ENCODE measurements at regions not wholly inside any gene's neighbourhood (a gene's known extent, or its start where the extent isn't known, plus 50 kb on each side); places are given as distances from the start of the nearest gene placed in this dataset.
"Not testable (repeated sequence)": the region's sequence is repeated elsewhere in the genome, so short reads cannot be mapped to it uniquely, and the experiment has no call there.

GRCh38 chr10:121379013-121379412, 219.2 kb downstream of the FGFR2 start:
- no peak overlapping the region for H3K4me3 ChIP-seq (ENCODE audit: low read depth, low read length)
- TF ChIP-seq, protein P1, sequence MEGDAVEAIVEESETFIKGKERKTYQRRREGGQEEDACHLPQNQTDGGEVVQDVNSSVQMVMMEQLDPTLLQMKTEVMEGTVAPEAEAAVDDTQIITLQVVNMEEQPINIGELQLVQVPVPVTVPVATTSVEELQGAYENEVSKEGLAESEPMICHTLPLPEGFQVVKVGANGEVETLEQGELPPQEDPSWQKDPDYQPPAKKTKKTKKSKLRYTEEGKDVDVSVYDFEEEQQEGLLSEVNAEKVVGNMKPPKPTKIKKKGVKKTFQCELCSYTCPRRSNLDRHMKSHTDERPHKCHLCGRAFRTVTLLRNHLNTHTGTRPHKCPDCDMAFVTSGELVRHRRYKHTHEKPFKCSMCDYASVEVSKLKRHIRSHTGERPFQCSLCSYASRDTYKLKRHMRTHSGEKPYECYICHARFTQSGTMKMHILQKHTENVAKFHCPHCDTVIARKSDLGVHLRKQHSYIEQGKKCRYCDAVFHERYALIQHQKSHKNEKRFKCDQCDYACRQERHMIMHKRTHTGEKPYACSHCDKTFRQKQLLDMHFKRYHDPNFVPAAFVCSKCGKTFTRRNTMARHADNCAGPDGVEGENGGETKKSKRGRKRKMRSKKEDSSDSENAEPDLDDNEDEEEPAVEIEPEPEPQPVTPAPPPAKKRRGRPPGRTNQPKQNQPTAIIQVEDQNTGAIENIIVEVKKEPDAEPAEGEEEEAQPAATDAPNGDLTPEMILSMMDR (IDR thresholded peaks at IDR 0.05; ENCODE audit: borderline replicate concordance, insufficient read depth, low read depth, low read length) = no peak

DNA sequence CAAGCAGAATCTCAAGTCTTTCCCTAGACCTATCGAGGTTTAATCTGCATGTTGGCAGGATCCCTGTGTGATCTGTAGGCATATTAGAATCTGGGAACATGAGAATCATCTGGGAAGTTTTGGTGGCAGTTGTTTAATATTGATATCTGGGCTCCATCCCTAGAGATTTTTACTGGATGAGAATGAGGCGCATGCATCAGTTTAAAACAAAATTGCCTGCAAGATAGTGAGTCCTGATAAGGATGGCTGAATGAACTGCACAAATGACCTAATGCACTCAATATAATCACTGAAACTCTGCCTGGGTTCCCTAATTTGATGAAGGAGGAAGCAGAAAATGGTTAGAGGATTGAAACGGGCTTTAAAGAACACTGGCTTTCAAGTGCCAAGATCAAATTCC, 218.0 kb downstream of the FGFR2 start:
- TF ChIP-seq, protein P1 (IDR thresholded peaks at IDR 0.05; ENCODE audit: borderline replicate concordance, insufficient read depth, low read depth, low read length) = no peak
- no peak overlapping the region for H3K4me3 ChIP-seq (ENCODE audit: low read depth, low read length)

- H3K4me3 ChIP-seq (ENCODE audit: low read depth, low read length) = not testable (repeated sequence)
Observed at GRCh38 chr10:121382029-121382520, 216.2 kb downstream of the FGFR2 start.

DNA sequence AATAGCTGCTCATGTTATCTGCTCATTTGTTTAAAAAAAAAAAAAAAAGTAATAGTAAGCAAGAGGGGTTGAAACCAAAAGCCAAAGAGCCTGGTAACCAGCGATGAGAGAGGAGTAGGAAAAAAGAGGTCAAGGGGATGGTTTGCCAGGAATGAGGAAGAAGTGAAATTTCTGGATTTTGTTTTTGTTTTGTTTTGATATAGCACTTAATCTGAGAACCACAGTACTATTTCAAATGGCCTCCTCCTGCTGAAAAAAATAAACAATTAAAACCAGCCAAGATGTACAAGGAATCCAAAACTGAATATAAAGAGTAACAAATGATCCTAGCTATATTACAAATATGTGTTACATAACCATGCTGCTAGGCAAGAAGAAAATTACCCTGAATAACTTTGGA, 213.1 kb downstream of the FGFR2 start:
- H3K4me3 ChIP-seq (ENCODE audit: low read depth, low read length) = no peak overlapping the region
- TF ChIP-seq, protein P1 (IDR thresholded peaks at IDR 0.05; ENCODE audit: borderline replicate concordance, insufficient read depth, low read depth, low read length) = no peak

- TF ChIP-seq, protein P1 (IDR thresholded peaks at IDR 0.05; ENCODE audit: borderline replicate concordance, insufficient read depth, low read depth, low read length) = no peak
- no peak overlapping the region for H3K4me3 ChIP-seq (ENCODE audit: low read depth, low read length)
Observed at GRCh38 chr10:121392657-121393056, 205.6 kb downstream of the FGFR2 start.

GRCh38 chr10:121393522-121393921, 204.7 kb downstream of the FGFR2 start:
- H3K4me3 ChIP-seq (ENCODE audit: low read depth, low read length) = no peak overlapping the region
- TF ChIP-seq, protein P1 (IDR thresholded peaks at IDR 0.05; ENCODE audit: borderline replicate concordance, insufficient read depth, low read depth, low read length) = no peak

- H3K4me3 ChIP-seq (ENCODE audit: low read depth, low read length) = not testable (repeated sequence)
Observed at GRCh38 chr10:121400507-121400906, 197.7 kb downstream of the FGFR2 start.

DNA sequence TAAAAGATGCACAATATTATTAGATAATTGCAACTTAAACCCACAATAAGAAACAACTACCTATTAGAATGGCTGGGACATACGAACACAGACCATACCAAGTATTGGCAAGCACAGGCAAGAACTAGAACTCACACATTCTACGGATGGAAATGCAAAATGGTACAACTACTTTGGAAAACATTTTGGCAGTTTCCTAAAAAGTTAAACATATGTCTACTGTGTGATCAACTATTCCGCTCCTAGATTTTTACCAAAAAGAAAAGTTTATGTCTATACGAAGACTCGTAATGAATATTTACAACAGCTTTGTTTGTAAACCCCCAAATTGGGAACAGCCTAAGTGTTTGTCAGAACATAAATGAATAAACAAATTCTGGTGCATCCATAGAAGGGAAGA, 194.7 kb downstream of the FGFR2 start:
- TF ChIP-seq, protein P1 (IDR thresholded peaks at IDR 0.05; ENCODE audit: borderline replicate concordance, insufficient read depth, low read depth, low read length) = no peak
- H3K4me3 ChIP-seq (ENCODE audit: low read depth, low read length) = no peak overlapping the region
